AG10803 (cell line): ENCODE measurements at regions not wholly inside any gene's neighbourhood (a gene's known extent, or its start where the extent isn't known, plus 50 kb on each side); places are given as distances from the start of the nearest gene placed in this dataset.

ENCODE experiments used
- DNase-seq: peaks from one replicate; pipeline ENCODE4 v3.0.0; 2010; ENCODE audit warnings: low read depth
- H3K4me3 ChIP-seq: 2 replicates; pipeline ENCODE4 v1.5.1; 2011; ENCODE audit warnings: mild to moderate bottlenecking, low read length, control low read depth
- TF ChIP-seq, protein P1 (sequence below): conservative IDR thresholded peaks from 2 replicates; pipeline ENCODE4 v1.5.1; 2011; ENCODE audit warnings: mild to moderate bottlenecking, low read length, control low read depth, inconsistent platforms

DNA sequence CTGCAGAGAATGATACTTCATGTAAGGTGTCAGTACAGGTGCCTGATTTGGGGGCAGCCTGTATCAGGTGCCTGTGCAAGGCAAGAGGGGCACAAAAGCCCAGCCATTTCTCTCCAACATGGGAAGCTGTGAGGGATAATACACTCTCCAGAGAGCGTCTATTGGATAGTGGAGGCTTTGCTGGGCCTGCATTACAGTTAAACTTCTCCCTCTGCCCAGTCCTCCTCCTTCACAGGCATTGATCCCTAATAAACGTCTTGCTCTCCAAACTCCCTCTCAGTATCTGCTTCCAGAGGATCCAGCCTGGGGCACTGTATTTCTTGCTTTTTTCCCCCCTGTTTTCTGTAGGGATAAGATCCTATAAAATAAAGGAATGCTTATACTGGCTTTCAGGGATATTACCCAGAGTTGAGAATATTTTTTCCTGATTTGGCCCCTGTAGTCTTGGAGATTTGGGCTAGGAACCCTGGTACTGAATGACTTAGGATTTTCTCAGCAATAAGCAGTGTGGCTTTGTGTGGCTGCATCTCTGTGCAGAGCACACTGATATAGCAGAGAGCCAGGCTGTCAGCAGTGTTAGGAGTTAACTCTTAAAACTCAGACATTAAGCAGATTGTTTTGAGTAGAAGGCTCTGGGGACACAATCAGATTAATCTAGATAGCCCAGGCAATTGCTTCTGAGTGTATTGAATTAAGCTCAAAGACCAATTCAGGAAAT lies 330.6 kb downstream of the CYRIA start:
- no peak for DNase-seq
- TF ChIP-seq, protein P1, sequence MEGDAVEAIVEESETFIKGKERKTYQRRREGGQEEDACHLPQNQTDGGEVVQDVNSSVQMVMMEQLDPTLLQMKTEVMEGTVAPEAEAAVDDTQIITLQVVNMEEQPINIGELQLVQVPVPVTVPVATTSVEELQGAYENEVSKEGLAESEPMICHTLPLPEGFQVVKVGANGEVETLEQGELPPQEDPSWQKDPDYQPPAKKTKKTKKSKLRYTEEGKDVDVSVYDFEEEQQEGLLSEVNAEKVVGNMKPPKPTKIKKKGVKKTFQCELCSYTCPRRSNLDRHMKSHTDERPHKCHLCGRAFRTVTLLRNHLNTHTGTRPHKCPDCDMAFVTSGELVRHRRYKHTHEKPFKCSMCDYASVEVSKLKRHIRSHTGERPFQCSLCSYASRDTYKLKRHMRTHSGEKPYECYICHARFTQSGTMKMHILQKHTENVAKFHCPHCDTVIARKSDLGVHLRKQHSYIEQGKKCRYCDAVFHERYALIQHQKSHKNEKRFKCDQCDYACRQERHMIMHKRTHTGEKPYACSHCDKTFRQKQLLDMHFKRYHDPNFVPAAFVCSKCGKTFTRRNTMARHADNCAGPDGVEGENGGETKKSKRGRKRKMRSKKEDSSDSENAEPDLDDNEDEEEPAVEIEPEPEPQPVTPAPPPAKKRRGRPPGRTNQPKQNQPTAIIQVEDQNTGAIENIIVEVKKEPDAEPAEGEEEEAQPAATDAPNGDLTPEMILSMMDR: no peak
- H3K4me3 ChIP-seq: no peak overlapping the region

DNA sequence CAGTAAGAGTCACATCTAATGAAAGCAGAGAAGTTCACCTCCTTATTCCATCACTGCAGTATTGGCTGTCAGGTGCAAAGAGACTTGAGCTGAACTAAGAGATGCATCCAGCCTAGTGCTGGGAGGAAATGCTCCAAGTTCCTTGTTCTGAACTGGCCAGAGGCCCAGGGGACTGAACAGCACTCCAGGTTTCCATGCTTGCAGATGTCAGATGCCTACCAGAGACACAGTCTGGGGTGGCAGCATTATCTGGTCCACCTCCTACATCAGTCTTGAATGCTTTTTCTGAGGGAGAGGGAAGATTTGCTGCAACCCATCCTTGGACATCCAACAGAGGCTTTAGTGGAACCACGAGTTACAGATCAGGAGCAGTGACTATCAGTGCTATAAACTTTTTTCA lies 331.3 kb downstream of the CYRIA start:
- no peak for DNase-seq
- H3K4me3 ChIP-seq: no peak overlapping the region
- TF ChIP-seq, protein P1: no peak

DNA sequence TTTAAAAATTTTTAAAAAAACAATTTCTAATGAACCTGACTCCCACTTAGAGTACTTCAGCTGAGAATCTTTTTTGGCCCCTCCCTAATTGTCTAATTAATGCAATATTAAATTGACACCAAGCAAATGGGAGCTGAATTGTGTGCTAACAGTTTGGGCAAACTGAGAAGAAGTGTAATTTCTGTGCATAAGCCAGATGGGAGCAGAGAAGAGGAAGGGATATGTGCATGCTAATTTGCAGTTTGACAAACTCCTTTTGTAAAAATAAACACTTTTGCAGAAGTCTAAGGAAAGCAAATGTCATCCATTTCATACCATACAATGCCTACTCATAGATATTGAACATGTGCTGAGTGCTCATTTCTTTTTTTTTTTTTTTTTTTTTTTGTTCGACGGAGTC lies 332.0 kb downstream of the CYRIA start:
- H3K4me3 ChIP-seq: no peak overlapping the region
- TF ChIP-seq, protein P1: no peak
- no peak for DNase-seq

- no peak for DNase-seq
- TF ChIP-seq, protein P1: no peak
- no peak overlapping the region for H3K4me3 ChIP-seq
Observed at GRCh38 chr2:16332681-16333557, 332.7 kb downstream of the CYRIA start.

DNA sequence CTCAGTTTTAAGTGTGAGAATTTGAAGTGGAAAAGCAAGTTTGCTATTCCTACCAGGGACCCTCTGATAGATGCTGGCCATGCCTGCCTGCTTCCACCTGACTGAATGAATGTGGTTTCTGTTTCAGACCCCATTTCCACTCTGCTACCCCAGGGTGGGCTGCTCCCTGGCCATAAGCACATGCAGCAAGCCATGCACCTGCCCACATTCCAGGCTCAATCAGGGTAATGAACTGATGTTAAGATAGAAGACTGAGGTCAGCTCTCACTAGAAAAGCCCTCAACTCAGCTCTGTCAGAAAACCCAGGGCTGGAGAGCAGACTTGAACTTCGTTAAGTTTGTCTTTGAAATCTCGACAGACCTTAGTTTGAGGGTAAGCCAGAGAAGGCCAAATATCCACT lies 333.9 kb downstream of the CYRIA start:
- TF ChIP-seq, protein P1: no peak
- no peak for DNase-seq
- H3K4me3 ChIP-seq: no peak overlapping the region

DNA sequence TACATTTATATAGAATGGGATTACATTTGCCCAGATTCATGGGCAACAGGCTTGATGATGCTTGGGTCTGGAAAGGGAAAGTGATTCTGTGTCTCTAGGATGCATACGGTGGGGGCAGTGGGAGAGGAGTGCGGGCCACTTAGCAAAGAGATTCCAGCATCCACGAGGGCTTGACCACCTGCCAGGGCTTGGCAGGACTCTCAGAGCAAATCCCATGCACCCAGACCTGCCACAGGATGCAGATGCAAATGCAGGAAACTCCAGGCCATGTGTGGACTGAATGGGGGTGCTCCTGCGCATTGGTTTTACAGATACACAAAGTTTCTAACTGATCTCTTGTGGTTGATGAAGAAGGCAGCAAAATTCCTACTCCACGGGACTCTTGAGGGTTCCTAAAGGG lies 334.7 kb downstream of the CYRIA start:
- TF ChIP-seq, protein P1: no peak
- H3K4me3 ChIP-seq: no peak overlapping the region
- DNase-seq: no peak

DNA sequence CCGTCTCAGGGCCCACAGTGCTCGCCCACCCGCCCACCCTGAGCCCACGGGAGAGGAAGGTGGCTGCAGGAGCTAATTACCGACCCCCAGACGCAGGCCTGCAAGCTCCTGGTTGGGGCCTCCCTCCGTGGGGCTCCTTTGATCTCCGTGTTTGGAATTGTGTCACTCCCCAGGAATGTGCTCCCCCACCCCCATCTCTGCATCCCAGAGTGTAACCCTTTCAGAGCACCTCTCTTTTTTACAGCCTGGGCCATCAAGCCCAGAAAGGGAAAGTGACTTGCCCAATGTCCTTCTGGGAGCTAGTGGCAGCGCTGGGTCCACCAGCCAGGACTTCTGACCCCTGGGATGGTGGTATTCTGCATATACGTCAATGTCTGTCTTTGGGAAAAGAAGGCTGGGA lies 335.1 kb downstream of the CYRIA start:
- DNase-seq: no peak
- no peak overlapping the region for H3K4me3 ChIP-seq
- TF ChIP-seq, protein P1: no peak
